Astrocyte of the hippocampus (primary cell): ENCODE measurements at regions not wholly inside any gene's neighbourhood (a gene's known extent, or its start where the extent isn't known, plus 50 kb on each side); places are given as distances from the start of the nearest gene placed in this dataset.
A peak's percentile ranks its signal among the peaks of the same experiment; 100 is the strongest.
"Not testable (repeated sequence)": the region's sequence is repeated elsewhere in the genome, so short reads cannot be mapped to it uniquely, and the experiment has no call there.

Experiments used
- DNase-seq: peaks from one replicate; pipeline ENCODE4 v3.0.0; 2011; ENCODE audit warnings: low read depth, low spot score

- no peak for DNase-seq
Observed at GRCh38 chr2:209160800-209161588, 262.9 kb upstream of the MAP2 start.

GRCh38 chr2:209162129-209162528, 261.7 kb upstream of the MAP2 start:
- no peak for DNase-seq

- DNase-seq = no peak
Observed at GRCh38 chr2:209181984-209182383, 241.9 kb upstream of the MAP2 start.

- DNase-seq = not testable (repeated sequence)
Observed at GRCh38 chr2:209186886-209187285, 237.0 kb upstream of the MAP2 start.

- no peak for DNase-seq
Observed at GRCh38 chr2:209189893-209190292, 234.0 kb upstream of the MAP2 start.

- DNase-seq = no peak
Observed at GRCh38 chr2:209191139-209191538, 232.7 kb upstream of the MAP2 start.

GRCh38 chr2:209194717-209195116, 229.1 kb upstream of the MAP2 start:
- DNase-seq = no peak

GRCh38 chr2:209208211-209208610, 215.6 kb upstream of the MAP2 start:
- DNase-seq = peak; percentile 24

GRCh38 chr2:209209943-209210342, 213.9 kb upstream of the MAP2 start:
- DNase-seq = no peak

GRCh38 chr2:209230560-209230959, 193.3 kb upstream of the MAP2 start:
- DNase-seq = no peak

GRCh38 chr2:209236377-209236776, 187.5 kb upstream of the MAP2 start:
- DNase-seq = peak; percentile 10

- DNase-seq = no peak
Observed at GRCh38 chr2:209238765-209239584, 184.9 kb upstream of the MAP2 start.

- DNase-seq = no peak
Observed at GRCh38 chr2:209239585-209239938, 184.3 kb upstream of the MAP2 start.

GRCh38 chr2:209240204-209240603, 183.6 kb upstream of the MAP2 start:
- DNase-seq = no peak

GRCh38 chr2:209253544-209253943, 170.3 kb upstream of the MAP2 start:
- no peak for DNase-seq

GRCh38 chr2:209259767-209260166, 164.1 kb upstream of the MAP2 start:
- DNase-seq = no peak

GRCh38 chr2:209260281-209260680, 163.6 kb upstream of the MAP2 start:
- DNase-seq = no peak

- not testable (repeated sequence) for DNase-seq
Observed at GRCh38 chr2:209261366-209262053, 162.3 kb upstream of the MAP2 start.

- DNase-seq = no peak
Observed at GRCh38 chr2:209269024-209269423, 154.8 kb upstream of the MAP2 start.

- DNase-seq = no peak
Observed at GRCh38 chr2:209276000-209276399, 147.8 kb upstream of the MAP2 start.

- DNase-seq = no peak
Observed at GRCh38 chr2:209277444-209277843, 146.4 kb upstream of the MAP2 start.

- DNase-seq = no peak
Observed at GRCh38 chr2:209298601-209299000, 125.2 kb upstream of the MAP2 start.
